K562 (cell line): ENCODE measurements at regions not wholly inside any gene's neighbourhood (a gene's known extent, or its start where the extent isn't known, plus 50 kb on each side); places are given as distances from the start of the nearest gene placed in this dataset.

ENCODE experiments used
- ATAC-seq: fragments of 200-7000 bp; cut with Tn5 transposase; 3 replicates; pipeline ENCODE4 v1.9.1; 2020; ENCODE audit warnings: moderate library complexity
- BruUV-seq: library from RNA; stranded (reverse); fragments of 400-500 nt; replicated peaks from 2 replicates; lab custom pipeline; 2021; lab: Mats Ljungman, UMichigan
- CTCF ChIA-PET: fragments of 300-600 bp; formaldehyde crosslinking; extraction: SDS; loops from one replicate; lab custom pipeline; 2021; ENCODE audit warnings: low intra/inter-chr PET ratio; lab: Yijun Ruan, JAX
- POLR2A ChIA-PET: fragments of 300-600, 350-650 bp; sonication (Branson Sonifier 250); formaldehyde crosslinking; extraction: SDS; loops from one replicate; lab custom pipeline; 2021; ENCODE audit warnings: antibody characterized with exemption, inconsistent platforms; lab: Yijun Ruan, JAX
- DNase-seq, 4 experiments: peaks; one replicate each; pipeline versions ENCODE4 v3.0.0 to v3.0.0-alpha.2; 2011 to 2018; ENCODE audit warnings: low spot score in 3 of 4, mixed read lengths in 3 of 4; ENCODE audit errors: extremely low read depth in 1 of 4
- FAIRE-seq: peaks from 2 replicates; lab custom pipeline; 2011; peaks lifted over from hg19 to GRCh38; lab: Jason Lieb, UNC
- H2AFZ ChIP-seq: 2 replicates; pipeline ENCODE4 v1.6.0; 2011; ENCODE audit warnings: low read depth, low read length, control low read depth, inconsistent platforms
- H3K27ac ChIP-seq: fragments of 200-600 bp; 3 replicates; pipeline ENCODE4 v1.8.0; 2011; ENCODE audit warnings: low read depth, mild to moderate bottlenecking, control low read depth, inconsistent platforms, low read length, moderate library complexity, mixed read lengths; ENCODE audit errors: extremely low read depth
- H3K27me3 ChIP-seq, 2 experiments: fragments of 300-600 bp in 1 of 2; 2 replicates in 1 of 2; 3 replicates in 1 of 2; pipeline versions ENCODE4 v1.6.0 to v1.8.0; 2011; ENCODE audit warnings: inconsistent platforms in 2 of 2, low read length in 2 of 2, mild to moderate bottlenecking in 1 of 2, mixed read lengths in 1 of 2, moderate library complexity in 1 of 2; ENCODE audit not compliant: control insufficient read depth in 2 of 2, insufficient read depth in 2 of 2
- H3K36me3 ChIP-seq: fragments of 300-600 bp; 3 replicates; pipeline ENCODE4 v1.8.0; 2011; ENCODE audit warnings: mild to moderate bottlenecking, low read length, inconsistent platforms; ENCODE audit not compliant: control insufficient read depth, insufficient read depth
- H3K4me1 ChIP-seq, 2 experiments: fragments of 200-600 bp in 1 of 2; replicated peaks in 1 of 2; 2 replicates in 1 of 2; 3 replicates in 1 of 2; pipeline versions ENCODE4 v1.5.1 to v1.8.0; 2011; ENCODE audit warnings: inconsistent platforms in 2 of 2, low read length in 2 of 2, mild to moderate bottlenecking in 1 of 2, mixed read lengths in 1 of 2, moderate library complexity in 1 of 2; ENCODE audit not compliant: control insufficient read depth in 2 of 2, insufficient read depth in 2 of 2
- H3K4me2 ChIP-seq: 2 replicates; pipeline ENCODE4 v1.6.1; 2011; ENCODE audit warnings: low read length, control low read depth, inconsistent platforms, mixed read lengths; ENCODE audit not compliant: insufficient read depth
- H3K4me3 ChIP-seq: fragments of 200-600 bp; sonication (generic), shearing (Covaris generic); 2 replicates; pipeline ENCODE4 v1.5.1; 2016; ENCODE audit warnings: control low read depth, inconsistent platforms
- H3K79me2 ChIP-seq: fragments of 200-600 bp; 3 replicates; pipeline ENCODE4 v1.8.0; 2011; ENCODE audit warnings: low read length, inconsistent platforms; ENCODE audit not compliant: control insufficient read depth, insufficient read depth
- H3K9ac ChIP-seq, 2 experiments: 2 replicates each; pipeline versions ENCODE4 v1.6.0 to v1.6.1; 2011; ENCODE audit warnings: low read depth in 2 of 2, low read length in 2 of 2, control low read depth in 1 of 2, inconsistent platforms in 1 of 2, mild to moderate bottlenecking in 1 of 2, mixed read lengths in 1 of 2; ENCODE audit not compliant: insufficient read depth in 1 of 2
- H3K9me1 ChIP-seq: one replicate; pipeline ENCODE4 v1.6.0; 2011; ENCODE audit warnings: inconsistent platforms, mild to moderate bottlenecking, low read length, moderate library complexity; ENCODE audit not compliant: control insufficient read depth, insufficient read depth
- H3K9me3 ChIP-seq: replicated peaks from 2 replicates; pipeline ENCODE4 v1.5.1; 2011; ENCODE audit warnings: low read depth, low read length, inconsistent platforms; ENCODE audit not compliant: control insufficient read depth, insufficient read depth
- H4K20me1 ChIP-seq: replicated peaks from 2 replicates; pipeline ENCODE4 v1.6.1; 2011; ENCODE audit warnings: low read length, inconsistent platforms, mixed read lengths; ENCODE audit not compliant: control insufficient read depth, insufficient read depth
- DDX20 ChIP-seq: fragments of 450-650 bp; IDR thresholded peaks from 2 replicates; pipeline ENCODE4 v1.6.1; 2016; ENCODE audit warnings: missing genetic modification characterization, low read depth, mild to moderate bottlenecking, missing compliant biosample characterization, moderate library complexity
- DNMT1 ChIP-seq: fragments of 450-650 bp; IDR thresholded peaks from 2 replicates; pipeline ENCODE4 v1.6.1; 2016; ENCODE audit warnings: antibody characterized with exemption, mild to moderate bottlenecking
- ETS2 ChIP-seq: IDR thresholded peaks from 2 replicates; pipeline ENCODE4 v1.6.1; 2016; ENCODE audit warnings: borderline replicate concordance, missing genetic modification characterization, mild to moderate bottlenecking, moderate library complexity, missing compliant biosample characterization; ENCODE audit not compliant: poor library complexity, severe bottlenecking
- FOXA3 ChIP-seq, 2 experiments: fragments of 450-650 bp in 1 of 2; sonication (generic) in 1 of 2; formaldehyde crosslinking; IDR thresholded peaks in 1 of 2; conservative IDR thresholded peaks in 1 of 2; 2 replicates each; pipeline versions ENCODE4 v1.4.0 to v1.8.0; 2020 to 2022; ENCODE audit warnings: mild to moderate bottlenecking in 2 of 2, missing genetic modification reagents in 1 of 2
- GATAD2B ChIP-seq: fragments of 450-650 bp; IDR thresholded peaks from 2 replicates; pipeline ENCODE4 v1.6.1; 2017; ENCODE audit warnings: mild to moderate bottlenecking, borderline replicate concordance
- KDM1A ChIP-seq, 2 experiments: fragments of 450-650 bp; IDR thresholded peaks; 2 replicates each; pipeline ENCODE4 v1.6.1; 2016; ENCODE audit warnings: mild to moderate bottlenecking in 2 of 2
- LEF1 ChIP-seq: fragments of 450-650 bp; IDR thresholded peaks from 2 replicates; pipeline ENCODE4 v1.6.1; 2016; ENCODE audit warnings: mild to moderate bottlenecking
- MITF ChIP-seq: IDR thresholded peaks from 2 replicates; pipeline ENCODE4 v1.6.1; 2014; ENCODE audit warnings: antibody characterized with exemption
- TBP ChIP-seq: optimal IDR thresholded peaks from 2 replicates; pipeline ENCODE3; 2011; ENCODE audit warnings: low read depth, low read length, improper control_type of control experiment
- ZNF3 ChIP-seq: fragments of 250-450 bp; sonication (Bioruptor Pico); IDR thresholded peaks from 2 replicates; pipeline ENCODE4 v1.5.0; 2021; ENCODE audit warnings: mild to moderate bottlenecking, moderate library complexity
- ZNF318 ChIP-seq, 2 experiments: fragments of 450-650 bp; IDR thresholded peaks; 2 replicates each; pipeline ENCODE4 v1.6.1; 2016; ENCODE audit warnings: mild to moderate bottlenecking in 2 of 2, borderline replicate concordance in 1 of 2, low read depth in 1 of 2, moderate library complexity in 1 of 2
- ZNF384 ChIP-seq: IDR thresholded peaks from 2 replicates; pipeline ENCODE4 v1.6.1; 2012; ENCODE audit warnings: low read depth, low read length, improper control_type of control experiment
- in situ Hi-C: fragments of 300-500 bp; cut with MboI; formaldehyde crosslinking; loops from 4 replicates; pipeline ENCODE4 v1.15.0; 2018; ENCODE audit warnings: inconsistent platforms, mixed read lengths
- intact Hi-C: fragments of 100-400 bp; cut with micrococcal nuclease; formaldehyde crosslinking; loops from 2 replicates; pipeline ENCODE4 v1.14.2; 2022
- TF ChIP-seq, protein P1 (sequence below): sonication (generic); formaldehyde crosslinking; IDR thresholded peaks from 2 replicates; pipeline ENCODE4 v1.8.0; 2022; ENCODE audit warnings: mild to moderate bottlenecking, missing genetic modification reagents

DNA sequence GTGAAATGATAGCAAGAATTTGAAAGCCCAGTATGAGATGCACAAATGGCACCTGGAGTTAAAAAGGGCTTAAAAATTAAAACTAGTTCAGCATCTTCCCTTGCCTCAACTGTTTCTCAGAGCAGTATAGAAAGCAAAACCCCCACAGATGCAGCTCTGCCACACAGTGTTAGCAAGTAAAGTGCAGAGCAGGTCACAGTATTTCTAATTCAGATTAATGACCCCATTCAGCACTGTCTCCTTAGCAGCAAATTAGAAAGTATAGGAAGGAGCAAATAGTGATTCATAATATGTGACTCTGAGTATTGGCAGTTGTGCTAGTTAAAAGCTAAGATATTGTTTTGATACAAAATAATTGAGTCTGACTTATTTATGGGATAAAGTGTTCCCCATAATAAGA, 73.8 kb upstream of the CCDC85A start:
- BruUV-seq: no TSS peak
- no peak for ATAC-seq
- no peak for FAIRE-seq
- CTCF ChIA-PET: no interaction called here
- POLR2A ChIA-PET: interaction anchor here (1.2 kb wide), 1 partner anchor 8 kb away, joined by 3 read pairs; no protein-coding TSS in a partner anchor
- Histone ChIP-seq H4K20me1 (no peaks in the 10 kb centered on the region), H3K4me2 (no peak overlapping the region), H3K27me3 (peaks cover 0 to 8% of the 10 kb centered on the region in 2 experiments; a peak in 2 of 5 replicates), H3K36me3 (no peaks in the 10 kb centered on the region), H3K4me3 (no peak overlapping the region), H3K4me1 (no peaks in the 10 kb centered on the region), H2AFZ (no peak overlapping the region), H3K9me1 (no peaks in the 10 kb centered on the region), H3K9me3 (no peaks in the 10 kb centered on the region), H3K79me2 (no peaks in the 10 kb centered on the region), H3K27ac (no peak overlapping the region), H3K9ac (no peak overlapping the region)
- no peak for DNase-seq
- intact Hi-C loops (no loop called here), in situ Hi-C loops (no loop called here)
- TF ChIP-seq DDX20 (tag) (no peak), TBP (no peak), LEF1 (no peak), MITF (no peak), GATAD2B (no peak), DNMT1 (no peak), FOXA3 (CRISPR knock-in tag; conservative IDR thresholded peaks at IDR 0.05 in 1 of 2, IDR thresholded peaks at IDR 0.05 in 1 of 2) (no peak), KDM1A (IDR thresholded peaks at IDR 0.05) (no peak), ZNF384 (no peak), ETS2 (tag) (no peak), ZNF3 (CRISPR knock-in tag) (no peak), ZNF318 (IDR thresholded peaks at IDR 0.05; ENCODE audit: borderline replicate concordance in 1 of 2, low read depth in 1 of 2) (no peak)
- TF ChIP-seq, protein P1, sequence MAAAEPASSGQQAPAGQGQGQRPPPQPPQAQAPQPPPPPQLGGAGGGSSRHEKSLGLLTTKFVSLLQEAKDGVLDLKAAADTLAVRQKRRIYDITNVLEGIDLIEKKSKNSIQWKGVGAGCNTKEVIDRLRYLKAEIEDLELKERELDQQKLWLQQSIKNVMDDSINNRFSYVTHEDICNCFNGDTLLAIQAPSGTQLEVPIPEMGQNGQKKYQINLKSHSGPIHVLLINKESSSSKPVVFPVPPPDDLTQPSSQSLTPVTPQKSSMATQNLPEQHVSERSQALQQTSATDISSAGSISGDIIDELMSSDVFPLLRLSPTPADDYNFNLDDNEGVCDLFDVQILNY (CRISPR knock-in tag): no peak
